WTC11 (cell line): ENCODE measurements at regions not wholly inside any gene's neighbourhood (a gene's known extent, or its start where the extent isn't known, plus 50 kb on each side); places are given as distances from the start of the nearest gene placed in this dataset.
A peak's percentile ranks its signal among the peaks of the same experiment; 100 is the strongest.

Experiments used
- ATAC-seq: fragments of 200-7000 bp; cut with Tn5 transposase; 2 replicates; pipeline ENCODE4 v1.10.0; 2021; ENCODE audit warnings: mild to moderate bottlenecking, moderate library complexity
- CTCF ChIA-PET: fragments of 300-600 bp; sonication (Branson Sonifier 250); formaldehyde crosslinking; loops from one replicate; lab custom pipeline; 2021; ENCODE audit warnings: antibody characterized with exemption; lab: Charles Lee
- POLR2A ChIA-PET: fragments of 350-600 bp; sonication (Branson Sonifier 250); formaldehyde crosslinking; loops from one replicate; lab custom pipeline; 2021; ENCODE audit warnings: antibody characterized with exemption; lab: Charles Lee
- DNase-seq: peaks from one replicate; pipeline ENCODE4 v3.0.0; 2021; ENCODE audit warnings: low spot score
- H3K27ac Mint-ChIP-seq: 2 replicates; pipeline ENCODE4 v1.8.0; 2021; ENCODE audit warnings: mixed read lengths
- H3K27me3 Mint-ChIP-seq: 2 replicates; pipeline ENCODE4 v1.8.0; 2021; ENCODE audit warnings: low read depth, mild to moderate bottlenecking, moderate library complexity, mixed read lengths
- H3K36me3 Mint-ChIP-seq: 2 replicates; pipeline ENCODE4 v1.8.0; 2021; ENCODE audit warnings: mixed read lengths
- H3K4me1 Mint-ChIP-seq: 2 replicates; pipeline ENCODE4 v1.8.0; 2022; ENCODE audit warnings: mixed read lengths
- H3K4me3 Mint-ChIP-seq: 2 replicates; pipeline ENCODE4 v1.8.0; 2021; ENCODE audit warnings: mild to moderate bottlenecking, moderate library complexity, mixed read lengths
- H3K9me3 Mint-ChIP-seq: 2 replicates; pipeline ENCODE4 v1.8.0; 2021; ENCODE audit warnings: mixed read lengths
- AR ChIP-seq: fragments of 250-450 bp; sonication (Bioruptor Pico); IDR thresholded peaks from 2 replicates; pipeline ENCODE4 v1.9.0; 2021; ENCODE audit warnings: mild to moderate bottlenecking
- ARID4B ChIP-seq: sonication (generic); formaldehyde crosslinking; IDR thresholded peaks from 2 replicates; pipeline ENCODE4 v1.8.0; 2023; ENCODE audit warnings: missing genetic modification reagents, mild to moderate bottlenecking, borderline replicate concordance
- ATF1 ChIP-seq: sonication (generic); formaldehyde crosslinking; IDR thresholded peaks from 2 replicates; pipeline ENCODE4 v1.8.1; 2023; ENCODE audit warnings: mild to moderate bottlenecking, moderate library complexity, missing genetic modification reagents
- CTCF ChIP-seq: fragments of 200-600 bp; IDR thresholded peaks from 2 replicates; pipeline ENCODE4 v1.8.0; 2022; ENCODE audit warnings: antibody characterized with exemption
- FOXK1 ChIP-seq: sonication (generic); formaldehyde crosslinking; IDR thresholded peaks from 2 replicates; pipeline ENCODE4 v1.8.0; 2022; ENCODE audit warnings: mild to moderate bottlenecking, moderate library complexity, missing genetic modification reagents
- FOXP4 ChIP-seq: sonication (generic); formaldehyde crosslinking; IDR thresholded peaks from 2 replicates; pipeline ENCODE4 v1.8.0; 2022; ENCODE audit warnings: mild to moderate bottlenecking, missing genetic modification reagents
- MYBL2 ChIP-seq: sonication (generic); formaldehyde crosslinking; IDR thresholded peaks from 2 replicates; pipeline ENCODE4 v1.8.1; 2023; ENCODE audit warnings: mild to moderate bottlenecking, moderate library complexity, missing genetic modification reagents
- NFE2L1 ChIP-seq: sonication (generic); formaldehyde crosslinking; IDR thresholded peaks from 2 replicates; pipeline ENCODE4 v1.8.1; 2023; ENCODE audit warnings: missing genetic modification reagents
- NR1H2 ChIP-seq: sonication (generic); formaldehyde crosslinking; IDR thresholded peaks from 2 replicates; pipeline ENCODE4 v1.9.0; 2021; ENCODE audit warnings: mild to moderate bottlenecking, moderate library complexity, missing genetic modification reagents
- PREB ChIP-seq: sonication (generic); formaldehyde crosslinking; IDR thresholded peaks from 2 replicates; pipeline ENCODE4 v1.8.1; 2022; ENCODE audit warnings: mild to moderate bottlenecking, missing genetic modification reagents, moderate library complexity, borderline replicate concordance
- SMAD4 ChIP-seq: sonication (generic); formaldehyde crosslinking; IDR thresholded peaks from 2 replicates; pipeline ENCODE4 v1.8.0; 2022; ENCODE audit warnings: mild to moderate bottlenecking, missing genetic modification reagents
- SP1 ChIP-seq: sonication (generic); formaldehyde crosslinking; conservative IDR thresholded peaks from 2 replicates; pipeline ENCODE4 v1.8.1; 2022; ENCODE audit warnings: missing genetic modification reagents
- TCF7 ChIP-seq: sonication (generic); formaldehyde crosslinking; IDR thresholded peaks from 2 replicates; pipeline ENCODE4 v1.8.0; 2022; ENCODE audit warnings: mild to moderate bottlenecking, low read depth, missing genetic modification reagents, moderate library complexity
- USF1 ChIP-seq: sonication (generic); formaldehyde crosslinking; IDR thresholded peaks from 2 replicates; pipeline ENCODE4 v1.8.0; 2022; ENCODE audit warnings: mild to moderate bottlenecking, missing genetic modification reagents
- ZNF138 ChIP-seq: sonication (generic); formaldehyde crosslinking; conservative IDR thresholded peaks from 2 replicates; pipeline ENCODE4 v1.8.1; 2022; ENCODE audit warnings: mild to moderate bottlenecking, moderate library complexity, missing genetic modification reagents
- ZNF317 ChIP-seq: sonication (generic); formaldehyde crosslinking; IDR thresholded peaks from 2 replicates; pipeline ENCODE4 v1.8.1; 2023; ENCODE audit warnings: low read depth, mild to moderate bottlenecking, moderate library complexity, missing genetic modification reagents, borderline replicate concordance
- ZNF512 ChIP-seq: sonication (generic); formaldehyde crosslinking; IDR thresholded peaks from 2 replicates; pipeline ENCODE4 v1.8.1; 2022; ENCODE audit warnings: missing genetic modification reagents, borderline replicate concordance
- ZNF671 ChIP-seq: fragments of 250-450 bp; sonication (Bioruptor Pico); IDR thresholded peaks from 2 replicates; pipeline ENCODE4 v1.8.0; 2021; ENCODE audit warnings: mild to moderate bottlenecking
- ZSCAN18 ChIP-seq: fragments of 250-450 bp; sonication (Bioruptor Pico); IDR thresholded peaks from 2 replicates; pipeline ENCODE4 v2.1.2; 2022; ENCODE audit warnings: mild to moderate bottlenecking, moderate library complexity

- TF ChIP-seq ZNF512 (CRISPR knock-in tag) (no peak), MYBL2 (no peak), ZNF671 (CRISPR knock-in tag) (no peak), FOXK1 (CRISPR knock-in tag) (no peak), ZSCAN18 (CRISPR knock-in tag) (no peak), SP1 (CRISPR knock-in tag) (no peak), SMAD4 (no peak), ZNF317 (CRISPR knock-in tag) (no peak), USF1 (CRISPR knock-in tag) (no peak), AR (no peak), CTCF (no peak), ZNF138 (CRISPR knock-in tag) (no peak)
Measured at GRCh38 chr1:41981796-41982195, 63.1 kb upstream of the HIVEP3 start (continued).

GRCh38 chr1:41980827-41981653, 62.3 kb upstream of the HIVEP3 start:
- no peak overlapping the region for H3K4me3 Mint-ChIP-seq
- ChIA-PET POLR2A (no interaction called here), CTCF (interaction anchor here (1.2 to 1.5 kb wide), 2 partner anchors 169 to 193 kb away, joined by 4 to 5 read pairs; no protein-coding TSS in a partner anchor)
- H3K4me1 Mint-ChIP-seq = peaks cover 19% of the 10 kb centered on the region
- H3K27me3 Mint-ChIP-seq = no peaks in the 10 kb centered on the region
- no peaks in the 10 kb centered on the region for H3K36me3 Mint-ChIP-seq
- DNase-seq (no peak), ATAC-seq (peak; percentile 65)
- peak overlapping the region; percentile 53 for H3K27ac Mint-ChIP-seq
- no peaks in the 10 kb centered on the region for H3K9me3 Mint-ChIP-seq
- no peak for TF ChIP-seq FOXP4 (CRISPR knock-in tag)
- TF ChIP-seq TCF7 = no peak
- no peak for TF ChIP-seq ARID4B (CRISPR knock-in tag)
- TF ChIP-seq PREB (CRISPR knock-in tag) = no peak
- TF ChIP-seq NFE2L1 (CRISPR knock-in tag) = no peak
- no peak for TF ChIP-seq NR1H2 (CRISPR knock-in tag)
- no peak for TF ChIP-seq ATF1 (CRISPR knock-in tag)
